DND-41 (cell line): ENCODE measurements at regions not wholly inside any gene's neighbourhood (a gene's known extent, or its start where the extent isn't known, plus 50 kb on each side); places are given as distances from the start of the nearest gene placed in this dataset.

ENCODE experiments used
- CTCF ChIP-seq: IDR thresholded peaks from 2 replicates; pipeline ENCODE4 v1.5.1; 2012; ENCODE audit warnings: borderline replicate concordance, low read length, moderate library complexity, mild to moderate bottlenecking; ENCODE audit not compliant: poor library complexity, severe bottlenecking; ENCODE audit errors: extremely low read depth
- EZH2 ChIP-seq: IDR thresholded peaks from 3 replicates; pipeline ENCODE4 v1.6.1; 2012; ENCODE audit warnings: borderline replicate concordance, low read depth, mild to moderate bottlenecking, moderate library complexity, low read length, inconsistent platforms; ENCODE audit not compliant: severe bottlenecking

- TF ChIP-seq CTCF (no peak), EZH2 (no peak)
These were observed 97.3 kb downstream of the NKX6-1 start for GRCh38 chr4:84401701-84402306.
